Breast epithelium (tissue), 4 donors: ENCODE measurements at regions not wholly inside any gene's neighbourhood (a gene's known extent, or its start where the extent isn't known, plus 50 kb on each side); places are given as distances from the start of the nearest gene placed in this dataset.

ENCODE experiments used
- DNase-seq, 2 donors: peaks; one replicate each; pipeline ENCODE4 v3.0.0-alpha.2; 2019; ENCODE audit warnings: low spot score in 2 of 2
- H3K27ac ChIP-seq, 2 donors: fragments of 200-600 bp; sonication (generic) in 1 of 2; one replicate each; pipeline ENCODE4 v1.5.1; 2016 to 2019; ENCODE audit warnings: mild to moderate bottlenecking in 1 of 2
- H3K27me3 ChIP-seq, 2 donors: fragments of 200-600 bp; sonication (generic) in 1 of 2; one replicate each; pipeline versions ENCODE4 v1.5.1 to v1.6.0; 2017 to 2019; ENCODE audit warnings: control low read depth in 1 of 2, mild to moderate bottlenecking in 1 of 2
- H3K36me3 ChIP-seq: fragments of 200-600 bp; one replicate; pipeline ENCODE4 v1.5.1; 2019
- H3K4me1 ChIP-seq, 2 donors: fragments of 200-600 bp; sonication (generic); one replicate each; pipeline ENCODE4 v1.5.1; 2016 to 2019; ENCODE audit warnings: control low read depth in 1 of 2
- H3K4me3 ChIP-seq, 3 donors: fragments of 200-600 bp; sonication (generic); 1 replicate in 2 of 3; 2 replicates in 1 of 3; pipeline ENCODE4 v1.5.1; 2016 to 2019; ENCODE audit warnings: mild to moderate bottlenecking in 3 of 3, moderate library complexity in 2 of 3
- H3K9me3 ChIP-seq, 2 donors: fragments of 200-600 bp; sonication (generic) in 1 of 2; one replicate each; pipeline ENCODE4 v1.5.1; 2016 to 2019; ENCODE audit warnings: control low read depth in 1 of 2
- POLR2A ChIP-seq: fragments of 450-650 bp; IDR thresholded peaks from one replicate; pipeline ENCODE4 v1.6.1; 2016; ENCODE audit warnings: antibody characterized with exemption, mild to moderate bottlenecking, moderate library complexity
- POLR2AphosphoS5 ChIP-seq, 3 donors: sonication (generic); formaldehyde crosslinking; IDR thresholded peaks; one replicate each; pipeline ENCODE4 v1.6.1; 2017; ENCODE audit warnings: antibody characterized with exemption in 3 of 3
- intact Hi-C: fragments of 100-400 bp; cut with DNase I; formaldehyde crosslinking; loops from one replicate; pipeline ENCODE4 v1.15.1; 2023; ENCODE audit warnings: low total_unique reads
- TF ChIP-seq, protein P1 (sequence below), 3 donors: fragments of 450-650 bp; IDR thresholded peaks; one replicate each; pipeline ENCODE4 v1.5.1; 2016 to 2017; ENCODE audit warnings: antibody characterized with exemption in 3 of 3, mild to moderate bottlenecking in 3 of 3, moderate library complexity in 3 of 3

DNA sequence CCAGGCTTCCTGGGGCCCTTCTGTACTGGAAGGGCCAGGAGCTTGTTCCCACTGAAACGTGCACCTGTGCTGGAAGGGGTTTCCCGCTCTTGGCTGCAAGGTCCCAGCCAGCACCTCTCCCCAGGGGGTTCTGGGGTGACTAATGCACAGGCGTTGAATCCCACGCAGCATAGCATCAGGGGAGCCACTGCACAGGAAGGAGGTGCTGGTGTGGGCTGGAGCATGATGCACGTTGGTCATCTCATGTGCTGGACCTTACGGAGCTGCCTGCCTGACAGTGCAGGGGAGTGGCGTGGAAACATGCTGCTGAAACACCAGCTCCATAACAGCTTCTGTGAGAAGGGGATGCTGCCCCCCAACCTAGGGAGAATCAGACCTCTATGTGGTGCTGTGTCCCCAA is 623.0 kb downstream of the AACS start:
- intact Hi-C loops, result no loop called here
- TF ChIP-seq, protein P1, sequence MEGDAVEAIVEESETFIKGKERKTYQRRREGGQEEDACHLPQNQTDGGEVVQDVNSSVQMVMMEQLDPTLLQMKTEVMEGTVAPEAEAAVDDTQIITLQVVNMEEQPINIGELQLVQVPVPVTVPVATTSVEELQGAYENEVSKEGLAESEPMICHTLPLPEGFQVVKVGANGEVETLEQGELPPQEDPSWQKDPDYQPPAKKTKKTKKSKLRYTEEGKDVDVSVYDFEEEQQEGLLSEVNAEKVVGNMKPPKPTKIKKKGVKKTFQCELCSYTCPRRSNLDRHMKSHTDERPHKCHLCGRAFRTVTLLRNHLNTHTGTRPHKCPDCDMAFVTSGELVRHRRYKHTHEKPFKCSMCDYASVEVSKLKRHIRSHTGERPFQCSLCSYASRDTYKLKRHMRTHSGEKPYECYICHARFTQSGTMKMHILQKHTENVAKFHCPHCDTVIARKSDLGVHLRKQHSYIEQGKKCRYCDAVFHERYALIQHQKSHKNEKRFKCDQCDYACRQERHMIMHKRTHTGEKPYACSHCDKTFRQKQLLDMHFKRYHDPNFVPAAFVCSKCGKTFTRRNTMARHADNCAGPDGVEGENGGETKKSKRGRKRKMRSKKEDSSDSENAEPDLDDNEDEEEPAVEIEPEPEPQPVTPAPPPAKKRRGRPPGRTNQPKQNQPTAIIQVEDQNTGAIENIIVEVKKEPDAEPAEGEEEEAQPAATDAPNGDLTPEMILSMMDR (IDR thresholded peaks at IDR 0.05), result no peak
- TF ChIP-seq POLR2AphosphoS5 (IDR thresholded peaks at IDR 0.05), result no peak
- TF ChIP-seq POLR2A, result no peak
- H3K4me3 ChIP-seq, result no peak overlapping the region
- H3K9me3 ChIP-seq, result no peaks in the 10 kb centered on the region
- DNase-seq, result no peak
- no peaks in the 10 kb centered on the region for H3K36me3 ChIP-seq
- no peak overlapping the region for H3K27ac ChIP-seq
- peaks cover 0 to 21% of the 10 kb centered on the region in 2 donors for H3K27me3 ChIP-seq
- H3K4me1 ChIP-seq, result no peaks in the 10 kb centered on the region

DNA sequence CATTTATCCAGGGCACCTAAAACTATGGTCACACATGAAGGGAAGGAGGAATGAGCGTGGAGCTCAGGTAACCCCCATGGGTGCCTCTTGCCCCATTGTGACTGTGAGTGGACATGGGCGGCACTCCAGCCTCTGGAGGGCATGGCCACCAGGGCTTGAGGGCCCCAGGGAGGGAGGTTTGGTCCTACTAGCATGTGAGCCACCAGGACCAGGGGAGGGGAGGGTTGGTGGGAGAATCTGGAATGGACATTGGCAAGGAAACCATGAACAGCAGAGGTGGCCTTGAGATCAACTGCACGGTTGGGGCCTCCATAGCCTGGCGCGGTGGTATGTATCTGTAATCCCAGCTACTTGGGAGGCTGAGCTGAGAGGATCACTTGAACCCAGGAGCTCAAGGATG is 623.6 kb downstream of the AACS start:
- TF ChIP-seq POLR2A, result no peak
- TF ChIP-seq POLR2AphosphoS5 (IDR thresholded peaks at IDR 0.05), result no peak
- TF ChIP-seq, protein P1 (IDR thresholded peaks at IDR 0.05), result no peak
- Histone ChIP-seq H3K4me1 (no peaks in the 10 kb centered on the region), H3K9me3 (no peaks in the 10 kb centered on the region), H3K4me3 (no peak overlapping the region), H3K27ac (no peak overlapping the region), H3K27me3 (peaks cover 0 to 19% of the 10 kb centered on the region in 2 donors), H3K36me3 (no peaks in the 10 kb centered on the region)
- intact Hi-C loops, result no loop called here
- DNase-seq, result no peak

DNA sequence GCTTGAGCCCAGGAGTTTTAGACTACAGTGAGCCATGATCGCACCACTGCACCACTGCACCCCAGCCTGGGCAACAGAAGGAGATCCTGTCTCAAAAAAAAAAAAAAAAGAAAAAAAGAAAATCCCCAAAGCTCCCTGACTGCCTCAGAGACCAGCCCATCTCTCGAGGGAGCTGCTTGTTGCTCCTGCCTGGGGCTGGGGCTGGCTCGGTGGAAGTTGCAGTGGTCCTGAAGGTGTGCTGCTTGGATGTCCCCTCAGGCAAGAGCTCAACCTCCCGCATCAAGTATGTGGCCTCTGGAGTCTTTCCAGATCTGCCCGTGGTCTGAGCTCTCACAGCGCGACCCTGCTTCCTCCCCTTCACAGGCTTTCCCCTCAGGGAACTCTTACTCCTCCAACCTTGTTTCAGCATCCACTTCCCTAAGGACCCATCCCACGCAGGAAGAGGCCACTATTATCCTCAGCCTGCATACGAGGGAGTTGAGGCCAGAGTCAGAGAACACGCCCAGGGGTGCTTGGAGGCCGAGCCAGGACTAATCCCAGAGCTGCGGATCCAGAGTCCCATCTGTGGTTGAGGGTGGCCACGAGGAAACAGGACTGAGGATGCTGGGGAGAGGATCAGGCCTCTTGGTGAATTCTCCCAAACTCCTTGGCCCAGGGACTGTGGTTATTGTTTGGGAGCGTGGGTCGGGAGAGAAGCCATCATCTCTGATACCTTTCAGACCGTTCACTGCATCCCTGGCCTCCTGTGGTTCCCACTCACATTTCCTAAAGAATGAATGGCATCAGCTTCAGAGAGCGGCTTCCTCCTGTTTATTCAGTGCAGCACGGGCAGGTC is 624.6 kb downstream of the AACS start:
- intact Hi-C loops, result no loop called here
- Histone ChIP-seq H3K4me1 (no peaks in the 10 kb centered on the region), H3K9me3 (no peaks in the 10 kb centered on the region), H3K4me3 (no peak overlapping the region), H3K27ac (no peak overlapping the region), H3K27me3 (peaks cover 0 to 16% of the 10 kb centered on the region in 2 donors), H3K36me3 (no peaks in the 10 kb centered on the region)
- TF ChIP-seq, protein P1 (IDR thresholded peaks at IDR 0.05), result no peak
- TF ChIP-seq POLR2A (no peak), POLR2AphosphoS5 (IDR thresholded peaks at IDR 0.05) (no peak)
- DNase-seq, result no peak

DNA sequence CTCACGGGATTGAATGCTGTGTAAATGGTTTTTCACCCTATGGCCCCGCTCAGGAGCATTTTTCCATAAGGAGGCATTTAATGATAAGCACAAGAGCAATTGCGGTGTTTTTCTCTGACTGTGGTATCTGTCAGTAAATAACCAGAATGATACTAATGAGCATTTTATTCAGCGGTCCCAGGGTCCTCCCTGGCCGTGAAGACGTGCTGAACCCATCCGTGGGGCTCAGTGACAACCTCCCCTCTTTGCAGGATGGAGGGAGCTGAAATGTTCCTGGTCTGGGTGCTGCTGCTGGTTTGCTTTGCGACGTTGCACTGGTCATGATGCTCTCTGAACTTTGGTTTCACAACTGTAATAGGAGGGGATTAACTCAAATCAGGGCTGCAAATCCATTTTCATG is 625.6 kb downstream of the AACS start:
- H3K4me3 ChIP-seq, result no peak overlapping the region
- H3K27me3 ChIP-seq, result peaks cover 0 to 16% of the 10 kb centered on the region in 2 donors
- H3K9me3 ChIP-seq, result no peaks in the 10 kb centered on the region
- no peak overlapping the region for H3K27ac ChIP-seq
- DNase-seq, result no peak
- no peaks in the 10 kb centered on the region for H3K36me3 ChIP-seq
- intact Hi-C loops, result no loop called here
- H3K4me1 ChIP-seq, result no peaks in the 10 kb centered on the region
- no peak for TF ChIP-seq POLR2AphosphoS5 (IDR thresholded peaks at IDR 0.05)

DNA sequence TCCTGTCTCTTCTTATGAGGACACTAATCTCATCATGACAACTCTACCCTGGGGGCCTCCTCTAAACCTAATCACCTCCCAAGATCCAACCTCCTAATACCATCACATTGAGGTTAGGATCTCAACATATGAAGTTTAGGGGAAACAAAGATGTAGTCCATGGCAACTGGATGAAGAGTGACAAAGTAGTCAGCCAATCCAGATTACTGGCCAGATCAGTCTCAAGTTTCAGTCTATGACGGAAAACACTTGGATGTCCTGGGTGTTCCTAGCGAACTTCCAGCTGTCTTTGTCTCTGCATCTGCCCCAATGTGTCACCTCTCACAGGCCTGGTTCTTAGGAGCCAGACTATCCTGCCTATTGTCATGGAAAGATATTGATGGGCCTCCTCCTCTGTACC is 630.8 kb downstream of the AACS start:
- H3K27me3 ChIP-seq, result no peaks in the 10 kb centered on the region
- no peak overlapping the region for H3K4me3 ChIP-seq
- no peak overlapping the region for H3K27ac ChIP-seq
- intact Hi-C loops, result no loop called here
- no peak for DNase-seq
- no peaks in the 10 kb centered on the region for H3K4me1 ChIP-seq
- no peaks in the 10 kb centered on the region for H3K36me3 ChIP-seq
- TF ChIP-seq POLR2AphosphoS5 (IDR thresholded peaks at IDR 0.05) (no peak), POLR2A (no peak)
- TF ChIP-seq, protein P1 (IDR thresholded peaks at IDR 0.05), result no peak
- H3K9me3 ChIP-seq, result no peaks in the 10 kb centered on the region
